Mesendoderm (in vitro differentiated cells): ENCODE measurements at regions not wholly inside any gene's neighbourhood (a gene's known extent, or its start where the extent isn't known, plus 50 kb on each side); places are given as distances from the start of the nearest gene placed in this dataset.
"Not testable (repeated sequence)": the region's sequence is repeated elsewhere in the genome, so short reads cannot be mapped to it uniquely, and the experiment has no call there.

ENCODE experiments used
- DNase-seq: peaks from one replicate; pipeline ENCODE4 v3.0.0; 2013
- H2AK5ac ChIP-seq: 2 replicates; pipeline ENCODE4 v1.6.1; 2013; ENCODE audit warnings: low read length, inconsistent platforms
- H2BK120ac ChIP-seq: 2 replicates; pipeline ENCODE4 v1.6.1; 2013; ENCODE audit warnings: low read depth, mild to moderate bottlenecking, low read length, moderate library complexity, mixed read lengths
- H2BK15ac ChIP-seq: replicated peaks from 2 replicates; pipeline ENCODE4 v1.6.1; 2013; ENCODE audit warnings: low read depth, mild to moderate bottlenecking, moderate library complexity
- H2BK5ac ChIP-seq: 2 replicates; pipeline ENCODE4 v1.6.1; 2013; ENCODE audit warnings: low read length, inconsistent platforms
- H3K18ac ChIP-seq: 2 replicates; pipeline ENCODE4 v1.6.1; 2013; ENCODE audit warnings: mild to moderate bottlenecking, low read length, mixed read lengths
- H3K23ac ChIP-seq: one replicate; pipeline ENCODE4 v1.6.1; 2013; ENCODE audit warnings: low read length
- H3K27ac ChIP-seq: 2 replicates; pipeline ENCODE4 v1.5.1; 2013; ENCODE audit warnings: low read depth, mild to moderate bottlenecking, inconsistent platforms, low read length, moderate library complexity
- H3K27me3 ChIP-seq: 2 replicates; pipeline ENCODE4 v1.6.1; 2013; ENCODE audit warnings: low read length, control low read depth, mild to moderate bottlenecking, inconsistent platforms; ENCODE audit not compliant: insufficient read depth, poor library complexity
- H3K36me3 ChIP-seq: 2 replicates; pipeline ENCODE4 v1.6.1; 2013; ENCODE audit warnings: low read length, inconsistent platforms; ENCODE audit not compliant: control insufficient read depth, insufficient read depth
- H3K4ac ChIP-seq: one replicate; pipeline ENCODE4 v1.6.1; 2013; ENCODE audit warnings: low read depth, mild to moderate bottlenecking, low read length, moderate library complexity
- H3K4me1 ChIP-seq: 2 replicates; pipeline ENCODE4 v1.6.1; 2013; ENCODE audit warnings: low read depth, low read length, inconsistent platforms; ENCODE audit not compliant: control insufficient read depth
- H3K4me2 ChIP-seq: 2 replicates; pipeline ENCODE4 v1.6.1; 2013; ENCODE audit warnings: low read length
- H3K4me3 ChIP-seq: 2 replicates; pipeline ENCODE4 v1.5.1; 2013; ENCODE audit warnings: mild to moderate bottlenecking, low read length
- H3K56ac ChIP-seq: one replicate; pipeline ENCODE4 v1.6.1; 2013; ENCODE audit warnings: low read length
- H3K79me1 ChIP-seq: 2 replicates; pipeline ENCODE4 v1.6.1; 2013; ENCODE audit warnings: low read length, inconsistent platforms
- H3K79me2 ChIP-seq: 2 replicates; pipeline ENCODE4 v1.6.1; 2013; ENCODE audit warnings: mild to moderate bottlenecking, low read length; ENCODE audit not compliant: control insufficient read depth, insufficient read depth
- H3K9ac ChIP-seq: 2 replicates; pipeline ENCODE4 v1.6.1; 2013; ENCODE audit warnings: low read length, inconsistent platforms
- H4K5ac ChIP-seq: one replicate; pipeline ENCODE4 v1.6.1; 2013; ENCODE audit warnings: low read length
- H4K8ac ChIP-seq: one replicate; pipeline ENCODE4 v1.6.1; 2013; ENCODE audit warnings: low read depth, mild to moderate bottlenecking, control low read depth, low read length, moderate library complexity
- WGBS: extraction: QIAGEN DNeasy Blood & Tissue Kit; methylation state at CpG from one replicate; pipeline ENCODE4 v1.1.7; 2013; ENCODE audit warnings: low lambda C conversion rate, missing lambda C conversion rate; ENCODE audit not compliant: insufficient coverage; ENCODE audit errors: extremely low coverage; 5-methylcytosine and 5-hydroxymethylcytosine counted together

DNA sequence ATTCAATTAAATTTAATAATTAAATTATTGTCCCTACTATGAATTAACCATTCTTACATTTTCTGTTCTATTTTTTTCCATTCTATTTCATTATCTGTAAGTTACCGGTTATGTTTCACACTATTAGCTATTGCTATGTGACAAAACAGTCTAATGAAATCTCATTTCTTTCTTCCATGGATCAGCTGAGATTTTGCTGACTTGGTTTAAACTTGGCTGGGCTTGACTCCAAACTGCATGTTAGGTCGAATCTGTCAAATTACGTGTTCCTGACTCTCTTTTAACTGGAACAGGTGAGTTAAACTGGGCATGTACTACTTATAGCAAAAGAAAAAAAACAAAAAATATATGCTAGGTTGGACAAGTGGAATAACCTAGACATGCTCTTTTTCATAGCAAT lies 1464.4 kb downstream of the OLFM4 start:
- no peak overlapping the region for H2BK15ac ChIP-seq
- no peak for DNase-seq
- no peaks in the 10 kb centered on the region for H3K79me2 ChIP-seq
- H3K4me2 ChIP-seq = no peak overlapping the region
- WGBS = no CpG with 5 or more reads among the region's 3 CpGs
- no peak overlapping the region for H4K8ac ChIP-seq
- no peak overlapping the region for H2BK120ac ChIP-seq
- no peaks in the 10 kb centered on the region for H3K36me3 ChIP-seq
- H3K18ac ChIP-seq = no peak overlapping the region
- H3K27ac ChIP-seq = no peak overlapping the region
- H3K27me3 ChIP-seq = no peaks in the 10 kb centered on the region
- no peak overlapping the region for H3K9ac ChIP-seq
- no peak overlapping the region for H3K23ac ChIP-seq
- no peak overlapping the region for H2BK5ac ChIP-seq
- no peaks in the 10 kb centered on the region for H3K4me1 ChIP-seq
- H2AK5ac ChIP-seq = no peak overlapping the region
- H3K79me1 ChIP-seq = no peaks in the 10 kb centered on the region
- H3K56ac ChIP-seq = no peak overlapping the region
- H3K4me3 ChIP-seq = no peak overlapping the region
- H3K4ac ChIP-seq = no peak overlapping the region
- no peak overlapping the region for H4K5ac ChIP-seq

DNA sequence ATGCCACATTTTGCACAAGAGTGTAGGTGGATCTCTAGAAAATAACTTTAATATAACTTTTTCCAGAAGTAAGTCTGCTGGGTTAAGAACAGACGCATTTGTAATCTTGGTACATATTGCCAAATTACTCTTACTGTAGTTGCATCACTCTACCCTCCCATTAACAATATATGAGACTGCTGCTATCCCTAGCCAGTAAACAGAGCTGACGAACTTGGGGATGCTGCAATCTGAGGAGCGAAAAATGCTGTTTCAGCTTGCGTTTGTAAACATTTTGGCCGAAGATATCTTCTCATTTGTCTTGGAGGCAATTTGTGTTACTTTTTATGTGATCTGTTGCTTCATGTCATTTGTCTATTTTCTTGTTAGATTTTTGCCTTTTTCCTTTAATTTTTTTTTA lies 1482.8 kb downstream of the OLFM4 start:
- Histone ChIP-seq H4K5ac (no peak overlapping the region), H3K4ac (no peak overlapping the region), H2BK120ac (no peak overlapping the region), H3K18ac (no peak overlapping the region), H3K4me2 (no peak overlapping the region), H3K27ac (no peak overlapping the region), H3K23ac (no peak overlapping the region), H3K4me3 (no peak overlapping the region), H2AK5ac (no peak overlapping the region), H4K8ac (no peak overlapping the region), H2BK5ac (no peak overlapping the region), H3K36me3 (no peaks in the 10 kb centered on the region), H3K4me1 (no peaks in the 10 kb centered on the region), H3K79me2 (no peaks in the 10 kb centered on the region), H3K79me1 (no peaks in the 10 kb centered on the region), H3K9ac (no peak overlapping the region), H2BK15ac (no peak overlapping the region), H3K56ac (no peak overlapping the region), H3K27me3 (no peaks in the 10 kb centered on the region)
- DNase-seq = no peak
- WGBS = no CpG with 5 or more reads among the region's 5 CpGs

DNA sequence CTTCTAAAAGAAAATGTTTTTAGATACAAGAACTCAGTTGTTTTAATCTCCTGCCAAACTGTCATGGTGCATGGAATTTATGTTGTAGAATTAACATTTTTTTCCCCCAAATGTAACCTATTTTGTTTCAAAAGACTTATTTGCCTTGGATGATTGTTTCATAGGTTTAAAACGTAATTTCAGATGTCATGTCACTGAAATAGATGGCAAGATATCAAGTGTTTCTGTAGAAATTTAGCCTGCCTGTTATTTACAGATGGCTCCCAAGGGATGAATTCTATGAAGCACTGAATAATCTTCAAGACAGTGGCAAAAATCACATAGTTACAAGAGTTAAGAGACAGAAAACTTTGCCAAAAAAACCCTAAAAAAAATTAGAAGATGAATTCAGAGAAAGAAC lies 1484.6 kb downstream of the OLFM4 start:
- no peaks in the 10 kb centered on the region for H3K27me3 ChIP-seq
- H3K9ac ChIP-seq = no peak overlapping the region
- no peak overlapping the region for H3K23ac ChIP-seq
- no peak overlapping the region for H4K8ac ChIP-seq
- H3K4me3 ChIP-seq = no peak overlapping the region
- no peak overlapping the region for H3K56ac ChIP-seq
- DNase-seq = no peak
- no peak overlapping the region for H2BK5ac ChIP-seq
- H3K4me1 ChIP-seq = no peaks in the 10 kb centered on the region
- H3K4me2 ChIP-seq = no peak overlapping the region
- H2BK15ac ChIP-seq = peak overlapping the region; percentile 36
- H3K27ac ChIP-seq = no peak overlapping the region
- no peaks in the 10 kb centered on the region for H3K79me2 ChIP-seq
- WGBS = no CpG with 5 or more reads among the region's 1 CpG
- H3K36me3 ChIP-seq = no peaks in the 10 kb centered on the region
- no peak overlapping the region for H3K18ac ChIP-seq
- H2BK120ac ChIP-seq = no peak overlapping the region
- no peaks in the 10 kb centered on the region for H3K79me1 ChIP-seq
- H2AK5ac ChIP-seq = no peak overlapping the region
- H3K4ac ChIP-seq = no peak overlapping the region
- no peak overlapping the region for H4K5ac ChIP-seq

DNA sequence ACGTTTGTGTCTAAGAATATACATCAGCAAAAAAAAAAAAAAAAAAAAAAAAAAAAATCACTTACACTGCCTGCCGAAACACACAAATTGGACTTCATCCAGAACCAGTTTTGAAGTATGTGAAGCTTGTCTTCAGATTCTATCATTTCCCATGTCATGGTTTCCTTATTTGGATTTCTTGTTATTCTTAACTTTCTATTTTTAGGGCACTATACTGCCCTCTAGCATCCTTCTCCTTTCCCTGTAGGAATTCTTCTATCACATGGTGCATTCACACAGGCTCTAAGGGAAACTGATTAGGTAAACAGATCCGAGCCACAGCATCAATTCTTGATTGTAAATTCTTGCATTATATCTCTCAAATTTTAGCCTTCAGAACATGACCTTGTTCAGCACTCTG lies 1507.5 kb downstream of the OLFM4 start:
- Histone ChIP-seq H2BK15ac (no peak overlapping the region), H3K36me3 (no peaks in the 10 kb centered on the region), H3K4me3 (no peak overlapping the region), H3K56ac (no peak overlapping the region), H2BK120ac (no peak overlapping the region), H3K18ac (no peak overlapping the region), H3K23ac (no peak overlapping the region), H3K9ac (no peak overlapping the region), H3K4ac (no peak overlapping the region), H3K79me1 (no peaks in the 10 kb centered on the region), H4K8ac (no peak overlapping the region), H3K4me1 (no peaks in the 10 kb centered on the region), H4K5ac (no peak overlapping the region), H2AK5ac (no peak overlapping the region), H3K27ac (no peak overlapping the region), H3K4me2 (no peak overlapping the region), H3K79me2 (no peaks in the 10 kb centered on the region), H3K27me3 (no peaks in the 10 kb centered on the region), H2BK5ac (no peak overlapping the region)
- peak; percentile 67 for DNase-seq
- WGBS = no CpG with 5 or more reads among the region's 3 CpGs

DNA sequence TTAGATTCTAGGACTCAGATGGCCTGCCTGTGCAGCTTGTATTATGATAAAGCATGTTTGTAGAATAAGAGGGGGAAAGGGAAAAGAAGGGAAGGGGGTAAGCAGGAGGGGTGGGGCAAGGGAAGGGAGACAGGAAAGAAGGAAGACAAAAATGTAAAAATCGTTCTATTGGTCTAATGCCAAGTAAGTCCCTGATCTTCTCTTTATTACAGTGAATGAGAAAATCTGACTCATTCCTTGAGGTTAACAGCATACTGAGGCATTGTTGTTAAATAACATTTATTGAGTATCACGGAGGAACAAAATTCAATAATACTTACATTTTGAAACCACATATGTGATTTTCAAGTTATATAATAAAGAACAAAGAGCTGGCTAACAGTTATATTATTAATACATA lies 1534.7 kb downstream of the OLFM4 start:
- Histone ChIP-seq H3K27me3 (no peaks in the 10 kb centered on the region), H3K9ac (no peak overlapping the region), H4K5ac (no peak overlapping the region), H3K27ac (no peak overlapping the region), H3K23ac (no peak overlapping the region), H2BK5ac (no peak overlapping the region), H4K8ac (no peak overlapping the region), H2AK5ac (no peak overlapping the region), H3K4me1 (no peaks in the 10 kb centered on the region), H3K4me2 (no peak overlapping the region), H3K79me1 (no peaks in the 10 kb centered on the region), H3K4ac (no peak overlapping the region), H2BK15ac (no peak overlapping the region), H3K56ac (no peak overlapping the region), H2BK120ac (no peak overlapping the region), H3K79me2 (no peaks in the 10 kb centered on the region), H3K18ac (no peak overlapping the region), H3K4me3 (no peak overlapping the region), H3K36me3 (no peaks in the 10 kb centered on the region)
- WGBS = no CpG with 5 or more reads among the region's 2 CpGs
- no peak for DNase-seq

DNA sequence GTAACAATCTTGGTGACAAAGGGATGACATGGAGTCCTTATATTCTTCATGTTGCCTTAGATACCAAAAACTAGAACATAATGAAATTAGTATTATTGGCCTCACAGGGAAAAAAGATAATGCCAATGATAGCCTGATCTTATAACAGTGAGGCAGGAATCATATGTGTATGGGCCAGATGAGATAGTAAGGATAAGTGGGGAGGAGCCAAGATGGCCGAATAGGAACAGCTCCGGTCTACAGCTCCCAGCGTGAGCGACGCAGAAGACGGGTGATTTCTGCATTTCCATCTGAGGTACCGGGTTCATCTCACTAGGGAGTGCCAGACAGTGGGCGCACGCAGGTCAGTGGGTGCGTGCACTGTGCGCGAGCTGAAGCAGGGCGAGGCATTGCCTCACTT lies 1543.4 kb downstream of the OLFM4 start:
- WGBS = no CpG with 5 or more reads among the region's 13 CpGs
- H4K5ac ChIP-seq, H3K79me2 ChIP-seq, H2AK5ac ChIP-seq, H3K23ac ChIP-seq, H3K27ac ChIP-seq, H3K4me2 ChIP-seq, H2BK5ac ChIP-seq, H3K36me3 ChIP-seq, H3K4ac ChIP-seq, H3K56ac ChIP-seq, H3K27me3 ChIP-seq, H4K8ac ChIP-seq, H3K4me3 ChIP-seq, H3K9ac ChIP-seq, DNase-seq, H2BK15ac ChIP-seq, H3K79me1 ChIP-seq, H3K18ac ChIP-seq, H2BK120ac ChIP-seq, H3K4me1 ChIP-seq: not testable (repeated sequence)
